CD14-positive monocyte (primary cell): ENCODE measurements at regions not wholly inside any gene's neighbourhood (a gene's known extent, or its start where the extent isn't known, plus 50 kb on each side); places are given as distances from the start of the nearest gene placed in this dataset.
"Not testable (repeated sequence)": the region's sequence is repeated elsewhere in the genome, so short reads cannot be mapped to it uniquely, and the experiment has no call there.

Experiments
- DNase-seq, 3 donors: peaks; one replicate each; pipeline ENCODE4 v3.0.0-alpha.2; 2011 to 2022
- H2AFZ ChIP-seq: 2 replicates; pipeline ENCODE4 v1.6.0; 2012; ENCODE audit warnings: mild to moderate bottlenecking, low read depth, low read length, inconsistent platforms; ENCODE audit not compliant: insufficient read depth, poor library complexity, severe bottlenecking
- H3K27ac ChIP-seq, 2 donors: 1 replicate in 1 of 2; 2 replicates in 1 of 2; pipeline ENCODE4 v1.5.1; 2012 to 2013; ENCODE audit warnings: low read length in 2 of 2, control low read depth in 1 of 2, inconsistent platforms in 1 of 2, low read depth in 1 of 2, mild to moderate bottlenecking in 1 of 2
- H3K27me3 ChIP-seq, 2 donors: one replicate each; pipeline versions ENCODE4 v1.6.0 to v1.6.1; 2011 to 2013; ENCODE audit warnings: low read length in 2 of 2; ENCODE audit not compliant: control insufficient read depth in 2 of 2, insufficient read depth in 2 of 2
- H3K36me3 ChIP-seq, 2 donors: replicated peaks in 1 of 2; 1 replicate in 1 of 2; 2 replicates in 1 of 2; pipeline versions ENCODE4 v1.5.1 to v1.6.1; 2012 to 2013; ENCODE audit warnings: low read length in 2 of 2, control low read depth in 1 of 2, inconsistent platforms in 1 of 2, mild to moderate bottlenecking in 1 of 2; ENCODE audit not compliant: insufficient read depth in 2 of 2, control insufficient read depth in 1 of 2
- H3K4me1 ChIP-seq, 2 donors: 1 replicate in 1 of 2; 2 replicates in 1 of 2; pipeline versions ENCODE4 v1.5.1 to v1.6.1; 2012 to 2013; ENCODE audit warnings: low read length in 2 of 2, control low read depth in 1 of 2, inconsistent platforms in 1 of 2, mild to moderate bottlenecking in 1 of 2, moderate library complexity in 1 of 2; ENCODE audit not compliant: insufficient read depth in 2 of 2, control insufficient read depth in 1 of 2
- H3K4me2 ChIP-seq: replicated peaks from 2 replicates; pipeline ENCODE3; 2012; ENCODE audit warnings: low read length, moderate library complexity, mild to moderate bottlenecking; ENCODE audit not compliant: poor library complexity, severe bottlenecking; ENCODE audit errors: extremely low read depth
- H3K4me3 ChIP-seq, 3 experiments: fragments of 200-600 bp in 1 of 3; sonication (generic) in 1 of 3; replicated peaks in 1 of 3; 1 replicate in 2 of 3; 2 replicates in 1 of 3; pipeline ENCODE4 v1.5.1; 2011 to 2013; ENCODE audit warnings: low read length in 3 of 3, mild to moderate bottlenecking in 3 of 3, control low read depth in 2 of 3, low read depth in 2 of 3, inconsistent platforms in 1 of 3, moderate library complexity in 1 of 3
- H3K79me2 ChIP-seq: 2 replicates; pipeline ENCODE4 v1.6.0; 2012; ENCODE audit warnings: mild to moderate bottlenecking, control low read depth, inconsistent platforms, low read length, moderate library complexity; ENCODE audit not compliant: insufficient read depth
- H3K9ac ChIP-seq: 2 replicates; pipeline ENCODE4 v1.6.0; 2017; ENCODE audit warnings: low read length, mild to moderate bottlenecking; ENCODE audit not compliant: insufficient read depth, poor library complexity, severe bottlenecking
- H3K9me3 ChIP-seq, 2 donors: replicated peaks in 1 of 2; 1 replicate in 1 of 2; 2 replicates in 1 of 2; pipeline versions ENCODE4 v1.5.1 to v1.6.1; 2012 to 2013; ENCODE audit warnings: low read length in 2 of 2, control low read depth in 1 of 2; ENCODE audit not compliant: control insufficient read depth in 1 of 2, insufficient read depth in 1 of 2
- H4K20me1 ChIP-seq: 2 replicates; pipeline ENCODE4 v1.6.0; 2012; ENCODE audit warnings: mild to moderate bottlenecking, low read length, control low read depth, moderate library complexity; ENCODE audit not compliant: insufficient read depth
- H3K27ac Mint-ChIP-seq, 7 donors: one replicate each; pipeline ENCODE4 v1.8.0; 2020; ENCODE audit warnings: mild to moderate bottlenecking in 7 of 7, mixed read lengths in 7 of 7, moderate library complexity in 6 of 7, inconsistent platforms in 2 of 7
- H3K27me3 Mint-ChIP-seq, 3 donors: one replicate each; pipeline ENCODE4 v1.8.0; 2021 to 2022; ENCODE audit warnings: low read depth in 3 of 3, mild to moderate bottlenecking in 3 of 3, mixed read lengths in 3 of 3, moderate library complexity in 3 of 3, inconsistent platforms in 1 of 3
- H3K36me3 Mint-ChIP-seq, 2 donors: one replicate each; pipeline ENCODE4 v1.8.0; 2020; ENCODE audit warnings: mixed read lengths in 2 of 2, inconsistent platforms in 1 of 2, mild to moderate bottlenecking in 1 of 2
- H3K4me1 Mint-ChIP-seq: one replicate; pipeline ENCODE4 v1.8.0; 2020; ENCODE audit warnings: mild to moderate bottlenecking, mixed read lengths
- H3K4me3 Mint-ChIP-seq, 2 donors: one replicate each; pipeline ENCODE4 v1.8.0; 2020; ENCODE audit warnings: mild to moderate bottlenecking in 2 of 2, mixed read lengths in 2 of 2, moderate library complexity in 1 of 2
- H3K9me3 Mint-ChIP-seq, 7 donors: one replicate each; pipeline ENCODE4 v1.8.0; 2020 to 2022; ENCODE audit warnings: mixed read lengths in 7 of 7, mild to moderate bottlenecking in 6 of 7, moderate library complexity in 6 of 7, inconsistent platforms in 2 of 7
- CTCF ChIP-seq: fragments of 200-600 bp; IDR thresholded peaks from one replicate; pipeline ENCODE4 v1.8.0; 2022; ENCODE audit warnings: antibody characterized with exemption, mild to moderate bottlenecking
- WGBS: methylation state at CpG from one replicate; pipeline ENCODE4 v1.1.5; 2013; ENCODE audit warnings: missing lambda C conversion rate; ENCODE audit not compliant: insufficient coverage; 5-methylcytosine and 5-hydroxymethylcytosine counted together
- intact Hi-C, 2 donors: fragments of 100-400 bp; cut with micrococcal nuclease; formaldehyde crosslinking; loops; one replicate each; pipeline versions ENCODE4 v1.15.0 to v1.15.1; 2023

- peak overlapping the region; percentile 38 for H3K4me2 ChIP-seq
- Mint-ChIP-seq H3K27me3 (peaks cover 0 to 3% (median 2%) of the 10 kb centered on the region in 3 donors), H3K27ac (peak overlapping the region; percentile 50 to 88 (median 72)), H3K4me1 (peaks cover 10% of the 10 kb centered on the region), H3K36me3 (no peaks in the 10 kb centered on the region), H3K4me3 (no peak overlapping the region), H3K9me3 (peaks cover 0 to 4% (median 0%) of the 10 kb centered on the region in 7 donors)
- H4K20me1 ChIP-seq = no peaks in the 10 kb centered on the region
- DNase-seq = peak; percentile 77 to 92 (median 91)
- WGBS = no CpG with 5 or more reads among the region's 2 CpGs
- peak overlapping the region in 1 of 3 experiments; percentile 24 for H3K4me3 ChIP-seq
- H3K36me3 ChIP-seq = no peaks in the 10 kb centered on the region
- peaks cover 5 to 15% of the 10 kb centered on the region in 2 donors for H3K4me1 ChIP-seq
- intact Hi-C loops = loop anchor here in 1 of 2 donors (10.0 kb wide), 1 partner anchor 56 kb away; no protein-coding TSS in a partner anchor
- no peak overlapping the region for H2AFZ ChIP-seq
- H3K27me3 ChIP-seq = no peaks in the 10 kb centered on the region
- no peak for TF ChIP-seq CTCF
- H3K27ac ChIP-seq = peak overlapping the region in 1 of 2 donors; percentile 47
- H3K9me3 ChIP-seq = no peaks in the 10 kb centered on the region
- H3K9ac ChIP-seq = no peak overlapping the region
- H3K79me2 ChIP-seq = no peaks in the 10 kb centered on the region
These were observed 273.7 kb downstream of the SRGAP2C start for GRCh38 chr1:121458291-121459048.

- Histone ChIP-seq H3K27ac (no peak overlapping the region), H3K9ac (no peak overlapping the region), H3K79me2 (no peaks in the 10 kb centered on the region), H3K4me1 (peaks cover 5 to 15% of the 10 kb centered on the region in 2 donors), H4K20me1 (no peaks in the 10 kb centered on the region), H3K4me2 (no peak overlapping the region), H3K4me3 (no peak overlapping the region), H3K9me3 (no peaks in the 10 kb centered on the region), H3K36me3 (no peaks in the 10 kb centered on the region), H3K27me3 (no peaks in the 10 kb centered on the region), H2AFZ (no peak overlapping the region)
- no peaks in the 10 kb centered on the region for H3K36me3 Mint-ChIP-seq
- peaks cover 0 to 3% (median 2%) of the 10 kb centered on the region in 3 donors for H3K27me3 Mint-ChIP-seq
- peaks cover 0 to 5% (median 0%) of the 10 kb centered on the region in 7 donors for H3K9me3 Mint-ChIP-seq
- H3K4me1 Mint-ChIP-seq = peaks cover 10% of the 10 kb centered on the region
- no peak for TF ChIP-seq CTCF
- H3K27ac Mint-ChIP-seq = peak overlapping the region in 1 of 7 donors; percentile 30
- intact Hi-C loops = loop anchor here in 1 of 2 donors (10.0 kb wide), 1 partner anchor 56 kb away; no protein-coding TSS in a partner anchor
- WGBS = no CpG with 5 or more reads among the region's 2 CpGs
- no peak overlapping the region for H3K4me3 Mint-ChIP-seq
- DNase-seq = no peak
These were observed 274.5 kb downstream of the SRGAP2C start for GRCh38 chr1:121459235-121459634.

- intact Hi-C loops, H3K27me3 ChIP-seq, H3K27ac ChIP-seq, H3K4me1 Mint-ChIP-seq, DNase-seq, H3K36me3 Mint-ChIP-seq, H4K20me1 ChIP-seq, H2AFZ ChIP-seq, H3K27ac Mint-ChIP-seq, H3K4me3 Mint-ChIP-seq, H3K9ac ChIP-seq, H3K4me2 ChIP-seq, H3K9me3 ChIP-seq, H3K79me2 ChIP-seq, H3K4me3 ChIP-seq, H3K36me3 ChIP-seq, H3K9me3 Mint-ChIP-seq, H3K27me3 Mint-ChIP-seq, H3K4me1 ChIP-seq: not testable (repeated sequence)
- no CpG with 5 or more reads among the region's 1 CpG for WGBS
These were observed 284.6 kb downstream of the SRGAP2C start for GRCh38 chr1:121469395-121469794.
